ENCODE measurements at regions not wholly inside any gene's neighbourhood (a gene's known extent, or its start where the extent isn't known, plus 50 kb on each side); places are given as distances from the start of the nearest gene placed in this dataset.

GRCh38 chr5:176169393-176170063 is 68.7 kb upstream of the SIMC1 start:
- TF ChIP-seq CTCF (IDR thresholded peaks at IDR 0.05) = no peak
- no peaks in the 10 kb centered on the region for H3K27me3 ChIP-seq
- no peak for FAIRE-seq
- DNase-seq = no peak
- no peak for ATAC-seq
- H3K9me3 ChIP-seq = no peaks in the 10 kb centered on the region
- H3K4me1 ChIP-seq = no peaks in the 10 kb centered on the region
- 33 to 34% methylated on average over 3 of the region's 3 CpGs for WGBS, 2 donors
- H3K4me3 ChIP-seq = no peak overlapping the region
- H3K27ac ChIP-seq = no peak overlapping the region
- no peaks in the 10 kb centered on the region for H3K36me3 ChIP-seq
- intact Hi-C loops (cut with DNase I) = no loop called here

- H3K4me1 ChIP-seq = no peaks in the 10 kb centered on the region
- no peaks in the 10 kb centered on the region for H3K9me3 ChIP-seq
- DNase-seq (no peak), FAIRE-seq (no peak), ATAC-seq (no peak)
- 38 to 57% methylated on average over 2 of the region's 2 CpGs for WGBS, 2 donors
- H3K36me3 ChIP-seq = no peaks in the 10 kb centered on the region
- intact Hi-C loops (cut with DNase I) = no loop called here
- H3K27me3 ChIP-seq = no peaks in the 10 kb centered on the region
- no peak for TF ChIP-seq CTCF (IDR thresholded peaks at IDR 0.05)
- H3K4me3 ChIP-seq = no peak overlapping the region
- H3K27ac ChIP-seq = no peak overlapping the region
Observed at GRCh38 chr5:176170084-176170483, 68.1 kb upstream of the SIMC1 start.

- Histone ChIP-seq H3K4me1 (no peaks in the 10 kb centered on the region), H3K27ac (no peak overlapping the region), H3K36me3 (no peaks in the 10 kb centered on the region), H3K4me3 (no peak overlapping the region), H3K27me3 (no peaks in the 10 kb centered on the region), H3K9me3 (no peaks in the 10 kb centered on the region)
- ATAC-seq = no peak
- intact Hi-C loops (cut with DNase I) = no loop called here
- DNase-seq = no peak
- 69 to 70% methylated on average over 11 of the region's 11 CpGs for WGBS, 2 donors
- TF ChIP-seq CTCF (IDR thresholded peaks at IDR 0.05) = no peak
- no peak for FAIRE-seq
Observed at GRCh38 chr5:176171171-176171760, 67.0 kb upstream of the SIMC1 start.

GRCh38 chr5:176172246-176172645 is 66.0 kb upstream of the SIMC1 start:
- no peak for FAIRE-seq
- no peak for TF ChIP-seq CTCF (IDR thresholded peaks at IDR 0.05)
- intact Hi-C loops (cut with DNase I) = no loop called here

GRCh38 chr5:176173647-176174046 is 64.6 kb upstream of the SIMC1 start:
- no peak for DNase-seq
- no peaks in the 10 kb centered on the region for H3K27me3 ChIP-seq
- no peak overlapping the region for H3K27ac ChIP-seq
- no peaks in the 10 kb centered on the region for H3K9me3 ChIP-seq
- H3K36me3 ChIP-seq = no peaks in the 10 kb centered on the region
- intact Hi-C loops (cut with DNase I) = no loop called here
- H3K4me1 ChIP-seq = no peaks in the 10 kb centered on the region
- no peak for FAIRE-seq
- H3K4me3 ChIP-seq = no peak overlapping the region
- WGBS, 2 donors = 66 to 74% methylated on average over 7 of the region's 7 CpGs
- ATAC-seq = no peak
- TF ChIP-seq CTCF (IDR thresholded peaks at IDR 0.05) = no peak

More at GRCh38 chr5:176172246-176172645, 66.0 kb upstream of the SIMC1 start:
- Histone ChIP-seq H3K9me3 (no peaks in the 10 kb centered on the region), H3K4me3 (no peak overlapping the region), H3K36me3 (no peaks in the 10 kb centered on the region), H3K27ac (no peak overlapping the region), H3K4me1 (no peaks in the 10 kb centered on the region), H3K27me3 (no peaks in the 10 kb centered on the region)
- 58 to 66% methylated on average over 7 of the region's 7 CpGs for WGBS, 2 donors
- ATAC-seq = no peak
- DNase-seq = no peak

Data from pancreas (tissue), 10 donors.